Suprapubic skin (tissue), 3 donors: ENCODE measurements at regions not wholly inside any gene's neighbourhood (a gene's known extent, or its start where the extent isn't known, plus 50 kb on each side); places are given as distances from the start of the nearest gene placed in this dataset.

Source experiments
- CTCF ChIP-seq, 2 donors: fragments of 200-600 bp in 1 of 2; fragments of 450-650 bp in 1 of 2; sonication (generic) in 1 of 2; IDR thresholded peaks; one replicate each; pipeline ENCODE4 v1.5.1; 2016 to 2019; ENCODE audit warnings: antibody characterized with exemption in 2 of 2, mild to moderate bottlenecking in 1 of 2, moderate library complexity in 1 of 2
- POLR2A ChIP-seq, 2 donors: fragments of 450-650 bp; IDR thresholded peaks; one replicate each; pipeline ENCODE4 v1.6.1; 2017; ENCODE audit warnings: antibody characterized with exemption in 2 of 2, mild to moderate bottlenecking in 2 of 2, moderate library complexity in 2 of 2

- TF ChIP-seq CTCF (IDR thresholded peaks at IDR 0.05) (no peak), POLR2A (IDR thresholded peaks at IDR 0.05) (no peak)
These were observed 172.0 kb upstream of the MAGEB16 start for GRCh38 chrX:35626124-35626523.
